IPS-20b (cell line): ENCODE measurements at regions not wholly inside any gene's neighbourhood (a gene's known extent, or its start where the extent isn't known, plus 50 kb on each side); places are given as distances from the start of the nearest gene placed in this dataset.
A peak's percentile ranks its signal among the peaks of the same experiment; 100 is the strongest.
"Not testable (repeated sequence)": the region's sequence is repeated elsewhere in the genome, so short reads cannot be mapped to it uniquely, and the experiment has no call there.

ENCODE experiments used
- H3K27ac ChIP-seq: one replicate; pipeline ENCODE4 v1.5.1; 2013; ENCODE audit warnings: low read length
- H3K27me3 ChIP-seq: 2 replicates; pipeline ENCODE4 v1.6.1; 2013; ENCODE audit warnings: mild to moderate bottlenecking, low read length, inconsistent platforms; ENCODE audit not compliant: insufficient read depth
- H3K36me3 ChIP-seq: 2 replicates; pipeline ENCODE4 v1.6.1; 2013; ENCODE audit warnings: low read depth, mild to moderate bottlenecking, inconsistent platforms, low read length, moderate library complexity; ENCODE audit not compliant: insufficient read depth
- H3K4me1 ChIP-seq: 2 replicates; pipeline ENCODE4 v1.6.1; 2013; ENCODE audit warnings: mild to moderate bottlenecking, control low read depth, inconsistent platforms, low read length, moderate library complexity; ENCODE audit not compliant: insufficient read depth
- H3K4me3 ChIP-seq: 2 replicates; pipeline ENCODE4 v1.5.1; 2013; ENCODE audit warnings: mild to moderate bottlenecking, low read length, inconsistent platforms
- H3K9ac ChIP-seq: 2 replicates; pipeline ENCODE4 v1.6.1; 2013; ENCODE audit warnings: low read depth, mild to moderate bottlenecking, inconsistent platforms, low read length, moderate library complexity
- H3K9me3 ChIP-seq: 2 replicates; pipeline ENCODE4 v1.6.1; 2013; ENCODE audit warnings: mild to moderate bottlenecking, low read depth, low read length, inconsistent platforms; ENCODE audit not compliant: insufficient read depth

DNA sequence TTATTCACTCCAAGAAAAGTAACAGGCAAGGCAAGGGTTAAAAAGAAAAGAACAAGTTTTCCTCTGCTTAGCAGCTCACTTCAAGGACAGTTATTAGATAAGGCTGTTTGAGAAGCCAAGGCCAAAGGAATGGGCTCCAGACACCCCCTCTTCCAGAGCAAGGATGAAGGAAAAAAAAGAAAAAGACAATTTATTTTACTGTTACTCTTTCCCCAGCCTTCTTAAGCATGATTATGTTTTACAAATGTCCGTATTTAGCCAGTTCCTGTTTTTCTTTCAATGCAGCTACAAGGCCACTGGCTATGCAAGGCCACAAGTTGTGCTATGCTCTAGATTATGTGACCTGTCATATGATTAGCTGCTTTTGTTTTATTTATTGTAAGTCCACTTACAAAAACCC is 106.5 kb upstream of the SIMC1 start:
- H3K27me3 ChIP-seq: peaks cover 31% of the 10 kb centered on the region

DNA sequence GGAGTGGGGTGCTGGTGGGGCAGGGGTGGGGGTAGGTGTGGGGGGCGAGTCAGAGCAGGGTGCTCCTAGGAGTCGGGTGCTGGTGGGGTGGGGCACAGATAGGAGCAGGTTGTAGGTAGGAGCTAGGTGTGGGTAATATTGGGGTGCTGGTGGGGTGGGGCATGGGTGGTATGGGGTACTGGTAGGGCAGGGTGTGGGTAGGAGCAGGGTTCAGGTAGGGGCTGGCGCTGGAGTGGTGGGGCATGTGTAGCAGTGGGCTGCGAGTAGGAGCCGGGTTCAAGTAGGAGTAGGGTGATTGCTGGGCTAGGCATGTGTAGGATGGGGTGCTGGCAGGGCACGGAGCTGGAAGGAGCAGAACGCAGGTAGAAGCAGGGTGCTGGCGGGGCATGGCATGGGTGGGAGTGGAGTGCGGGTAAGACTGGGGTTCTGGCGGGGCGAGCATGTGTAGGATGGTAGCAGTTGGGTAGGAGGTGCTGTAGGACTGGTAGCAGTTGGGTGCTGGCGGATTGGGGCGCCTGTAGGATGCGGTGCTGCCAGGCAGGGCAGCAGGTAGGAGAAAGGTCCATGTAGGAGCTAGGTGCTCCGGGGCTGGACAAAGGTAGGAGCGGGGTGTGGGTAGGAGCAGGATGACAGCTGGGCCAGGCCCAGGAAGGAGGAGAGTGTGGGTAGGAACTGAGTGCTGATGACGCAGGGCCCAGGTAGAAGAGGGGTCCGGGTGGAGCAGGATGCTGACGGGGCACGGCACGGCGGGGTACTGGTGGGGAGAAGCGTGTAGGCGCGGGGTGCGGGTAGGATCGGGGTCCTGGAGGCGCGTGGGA is 105.5 kb upstream of the SIMC1 start:
- H3K27ac ChIP-seq: no peak overlapping the region
- H3K4me1 ChIP-seq: no peaks in the 10 kb centered on the region
- H3K9me3 ChIP-seq: no peaks in the 10 kb centered on the region
- peaks cover 31% of the 10 kb centered on the region for H3K27me3 ChIP-seq
- no peaks in the 10 kb centered on the region for H3K36me3 ChIP-seq
- H3K9ac ChIP-seq: no peak overlapping the region; the same call in 1 of the 2 replicates
- H3K4me3 ChIP-seq: peak overlapping the region; percentile 60; the same call in 1 of the 2 replicates

More for the DNA sequence above, 106.5 kb upstream of the SIMC1 start:
- Histone ChIP-seq H3K36me3 (no peaks in the 10 kb centered on the region), H3K27ac (no peak overlapping the region), H3K4me1 (no peaks in the 10 kb centered on the region), H3K9ac (no peak overlapping the region), H3K4me3 (no peak overlapping the region), H3K9me3 (no peaks in the 10 kb centered on the region)

DNA sequence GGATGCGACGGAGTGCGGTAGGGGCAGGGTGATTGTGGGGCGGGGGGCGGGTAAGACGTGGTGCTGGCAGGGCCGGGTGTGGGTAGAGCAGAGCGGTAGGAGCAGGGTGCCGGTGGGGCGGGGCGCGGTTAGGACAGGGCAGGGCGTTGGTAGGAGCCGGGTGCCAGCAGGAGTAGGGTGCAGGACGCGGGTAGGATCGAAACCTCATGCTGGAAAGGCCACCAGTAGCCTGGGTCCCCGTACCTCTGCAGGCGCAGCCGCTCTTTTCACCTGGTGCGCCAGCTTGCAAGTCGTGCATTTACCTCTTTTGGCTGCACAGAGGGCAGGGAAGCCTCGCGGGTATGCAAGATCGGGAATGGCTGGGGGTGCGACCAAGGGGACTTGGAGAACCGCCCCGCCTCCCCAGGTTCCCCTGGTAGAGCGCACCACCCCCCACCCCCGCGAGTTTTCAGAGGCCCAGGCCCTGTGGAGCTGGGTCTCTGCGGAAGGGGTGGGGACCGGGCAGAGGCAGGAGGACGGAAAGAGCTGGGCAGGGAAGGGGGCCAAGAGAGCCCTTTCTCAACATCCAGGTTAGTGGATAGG is 104.8 kb upstream of the SIMC1 start:
- peak overlapping the region; percentile 60; the same call in 1 of the 2 replicates for H3K4me3 ChIP-seq

DNA sequence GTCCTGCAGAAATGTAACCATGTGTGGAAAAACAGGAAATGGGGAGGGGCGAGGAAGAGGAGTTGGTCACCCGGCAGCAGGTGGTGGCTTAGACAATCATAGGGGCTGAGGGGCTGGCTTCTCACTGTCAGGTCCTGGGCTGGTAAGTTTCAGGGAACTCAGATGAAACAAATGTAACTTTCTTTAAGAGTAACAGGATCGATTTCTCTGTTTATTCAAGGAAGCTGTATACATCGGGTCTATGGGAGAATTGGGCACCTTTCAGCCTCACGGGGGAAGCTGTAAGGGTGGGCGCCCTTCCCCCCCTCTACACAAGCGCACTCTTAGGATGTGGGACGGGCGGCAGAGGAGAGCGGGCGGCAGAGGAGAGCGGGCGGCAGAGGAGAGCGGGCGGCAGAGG is 104.3 kb upstream of the SIMC1 start:
- no peak overlapping the region for H3K27ac ChIP-seq
- no peaks in the 10 kb centered on the region for H3K4me1 ChIP-seq
- peaks cover 31% of the 10 kb centered on the region for H3K27me3 ChIP-seq
- no peaks in the 10 kb centered on the region for H3K36me3 ChIP-seq
- peak overlapping the region; percentile 60; the same call in 1 of the 2 replicates for H3K4me3 ChIP-seq
- H3K9ac ChIP-seq: no peak overlapping the region; the same call in 1 of the 2 replicates
- no peaks in the 10 kb centered on the region for H3K9me3 ChIP-seq

More for the DNA sequence above, 104.8 kb upstream of the SIMC1 start:
- no peak overlapping the region for H3K27ac ChIP-seq
- H3K36me3 ChIP-seq: no peaks in the 10 kb centered on the region
- H3K9ac ChIP-seq: no peak overlapping the region; the same call in 1 of the 2 replicates
- no peaks in the 10 kb centered on the region for H3K9me3 ChIP-seq
- peaks cover 31% of the 10 kb centered on the region for H3K27me3 ChIP-seq
- H3K4me1 ChIP-seq: no peaks in the 10 kb centered on the region

DNA sequence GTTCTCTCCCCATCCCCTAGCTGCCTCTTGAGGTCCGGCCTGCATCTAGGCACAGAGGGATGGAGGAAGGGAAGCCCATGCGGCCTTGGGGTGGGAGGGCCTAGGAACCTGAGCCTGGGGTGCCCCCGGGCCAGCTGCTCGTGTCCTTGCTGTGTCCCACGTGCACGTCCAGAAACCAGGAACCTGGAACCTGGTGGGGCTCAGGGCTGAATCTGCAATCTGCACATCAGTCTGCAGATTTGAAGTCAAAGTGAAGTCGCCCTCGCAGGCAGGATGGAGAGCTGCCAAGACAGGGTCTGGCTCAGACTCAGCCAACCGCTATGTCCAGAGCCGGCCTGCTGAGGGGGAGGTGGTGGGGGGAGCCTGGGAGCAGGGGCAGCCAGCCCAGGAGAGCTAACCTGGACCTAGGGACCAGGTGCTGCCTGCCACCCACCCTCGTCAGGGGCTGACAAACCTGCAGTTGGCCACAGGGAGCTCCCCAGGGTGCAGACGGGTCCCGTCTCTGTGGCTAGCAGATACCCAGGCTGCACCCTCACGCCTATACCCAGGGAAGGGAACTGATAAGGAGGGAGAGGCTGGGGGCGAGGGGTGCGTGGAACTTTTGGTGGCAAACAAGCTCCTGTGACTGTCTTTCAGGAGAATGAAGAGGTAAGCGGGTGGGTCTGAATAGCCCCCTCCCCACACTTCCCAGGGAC is 103.5 kb upstream of the SIMC1 start:
- Histone ChIP-seq H3K27ac (no peak overlapping the region), H3K4me1 (no peaks in the 10 kb centered on the region), H3K9me3 (no peaks in the 10 kb centered on the region), H3K4me3 (no peak overlapping the region; the same call in 1 of the 2 replicates), H3K27me3 (peaks cover 31% of the 10 kb centered on the region), H3K36me3 (no peaks in the 10 kb centered on the region), H3K9ac (no peak overlapping the region)

DNA sequence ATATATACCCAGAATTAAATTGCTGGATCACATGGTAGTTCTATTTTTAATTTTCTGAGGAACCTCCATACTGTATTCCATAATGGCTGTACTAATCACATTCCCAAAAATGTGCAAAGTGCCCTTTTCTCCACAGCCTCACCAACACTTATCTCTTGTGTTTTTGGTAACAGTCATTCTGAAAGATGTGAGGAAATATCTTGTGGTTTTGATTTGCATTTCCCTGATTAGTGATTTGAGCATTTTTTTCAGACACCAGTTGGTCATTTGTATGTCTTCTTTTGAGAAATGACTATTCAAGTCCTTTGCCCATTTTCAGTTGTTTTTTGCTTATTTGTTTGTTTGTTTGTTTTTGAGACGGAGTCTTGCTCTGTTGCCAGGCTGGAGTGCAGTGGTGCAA is 98.1 kb upstream of the SIMC1 start:
- H3K27ac ChIP-seq, H3K9me3 ChIP-seq, H3K4me3 ChIP-seq, H3K9ac ChIP-seq, H3K4me1 ChIP-seq, H3K27me3 ChIP-seq, H3K36me3 ChIP-seq: not testable (repeated sequence)

DNA sequence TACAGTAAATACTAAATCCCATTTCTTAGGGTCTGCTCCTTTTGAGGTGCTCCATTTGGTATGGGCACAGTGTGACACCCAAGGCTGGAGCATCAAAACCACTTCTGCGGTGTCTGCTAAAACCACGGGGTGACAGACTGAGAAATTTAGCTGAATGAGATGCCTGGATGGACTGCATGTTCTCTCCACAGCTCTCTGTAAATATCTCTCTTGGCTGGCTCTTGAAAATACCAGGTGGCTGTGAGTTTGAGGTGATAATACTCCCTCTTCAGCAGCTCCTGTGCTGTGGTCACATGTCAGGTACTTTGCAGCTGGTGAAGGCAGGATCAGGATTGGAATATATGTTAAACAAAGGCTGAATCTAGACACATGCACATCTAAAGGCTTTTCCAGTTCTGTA is 93.7 kb upstream of the SIMC1 start:
- H3K36me3 ChIP-seq: no peaks in the 10 kb centered on the region
- H3K27me3 ChIP-seq: no peaks in the 10 kb centered on the region
- no peaks in the 10 kb centered on the region for H3K9me3 ChIP-seq
- H3K4me1 ChIP-seq: no peaks in the 10 kb centered on the region
- H3K27ac ChIP-seq: no peak overlapping the region
- no peak overlapping the region for H3K4me3 ChIP-seq
- no peak overlapping the region for H3K9ac ChIP-seq

GRCh38 chr5:176149948-176150347 is 88.3 kb upstream of the SIMC1 start:
- not testable (repeated sequence) for H3K27ac ChIP-seq, H3K36me3 ChIP-seq, H3K27me3 ChIP-seq, H3K9me3 ChIP-seq, H3K9ac ChIP-seq, H3K4me3 ChIP-seq
- peaks cover 13% of the 10 kb centered on the region; the same call in 1 of the 2 replicates for H3K4me1 ChIP-seq

GRCh38 chr5:176151281-176151680 is 86.9 kb upstream of the SIMC1 start:
- Histone ChIP-seq H3K27me3 (no peaks in the 10 kb centered on the region), H3K9ac (no peak overlapping the region), H3K27ac (no peak overlapping the region), H3K9me3 (no peaks in the 10 kb centered on the region), H3K4me1 (peaks cover 13% of the 10 kb centered on the region; the same call in 1 of the 2 replicates), H3K36me3 (no peaks in the 10 kb centered on the region), H3K4me3 (no peak overlapping the region)

- Histone ChIP-seq H3K9ac (peak overlapping the region; percentile 4; the same call in 1 of the 2 replicates), H3K4me3 (no peak overlapping the region)
These were observed 85.9 kb upstream of the SIMC1 start for GRCh38 chr5:176152191-176152929.

DNA sequence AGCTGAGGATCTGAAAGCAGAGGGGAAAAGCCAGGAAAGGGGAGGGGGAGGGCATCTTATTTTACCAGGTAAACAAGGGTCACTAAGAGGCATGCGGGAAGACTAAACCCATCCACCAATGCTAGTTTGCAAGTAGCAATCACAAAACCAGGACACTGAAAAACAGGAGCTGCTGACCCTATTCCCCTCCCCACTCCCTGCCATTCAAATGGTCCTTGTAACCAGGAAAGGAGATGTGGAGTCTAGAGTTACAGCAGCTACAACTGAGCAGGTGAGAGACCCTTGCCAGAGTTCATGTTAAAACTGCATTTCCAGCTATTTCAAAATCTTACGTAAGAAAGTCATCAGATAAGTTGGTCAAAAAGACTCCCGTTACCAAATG is 85.3 kb upstream of the SIMC1 start:
- no peaks in the 10 kb centered on the region for H3K27me3 ChIP-seq
- H3K27ac ChIP-seq: no peak overlapping the region

More at GRCh38 chr5:176152191-176152929, 85.9 kb upstream of the SIMC1 start:
- Histone ChIP-seq H3K4me1 (peaks cover 13% of the 10 kb centered on the region; the same call in 1 of the 2 replicates), H3K27me3 (no peaks in the 10 kb centered on the region), H3K27ac (no peak overlapping the region), H3K9me3 (no peaks in the 10 kb centered on the region), H3K36me3 (no peaks in the 10 kb centered on the region)

More for the DNA sequence above, 85.3 kb upstream of the SIMC1 start:
- Histone ChIP-seq H3K9me3 (no peaks in the 10 kb centered on the region), H3K36me3 (no peaks in the 10 kb centered on the region), H3K4me1 (peaks cover 13% of the 10 kb centered on the region; the same call in 1 of the 2 replicates), H3K9ac (peak overlapping the region; percentile 2; the same call in 1 of the 2 replicates), H3K4me3 (no peak overlapping the region)
